SIG-M5 (cell line): ENCODE measurements at regions not wholly inside any gene's neighbourhood (a gene's known extent, or its start where the extent isn't known, plus 50 kb on each side); places are given as distances from the start of the nearest gene placed in this dataset.
"Not testable (repeated sequence)": the region's sequence is repeated elsewhere in the genome, so short reads cannot be mapped to it uniquely, and the experiment has no call there.

Experiments
- DNase-seq: peaks from one replicate; lab custom pipeline; 2025; lab: John Stamatoyannopoulos, UW

DNA sequence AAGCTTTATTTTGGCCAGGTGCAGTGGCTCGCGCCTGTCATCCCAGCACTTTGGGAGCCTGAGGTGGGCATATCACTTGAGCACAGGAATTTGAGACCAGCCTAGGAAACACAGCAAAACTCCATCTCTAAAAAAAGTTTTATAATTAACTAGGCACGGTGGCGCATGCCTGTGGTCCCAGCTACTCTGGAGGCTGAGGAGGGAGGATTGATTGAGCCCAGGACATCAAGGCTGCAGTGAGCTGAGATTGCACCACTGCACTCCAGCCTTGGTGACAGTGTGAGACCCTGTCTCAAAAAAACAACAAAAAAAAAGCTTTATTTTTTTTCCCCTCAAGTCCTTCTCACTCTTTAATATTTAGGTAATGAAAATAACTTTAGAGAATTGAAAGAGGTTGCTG lies 100.8 kb upstream of the CMC1 start:
- DNase-seq, result no peak

DNA sequence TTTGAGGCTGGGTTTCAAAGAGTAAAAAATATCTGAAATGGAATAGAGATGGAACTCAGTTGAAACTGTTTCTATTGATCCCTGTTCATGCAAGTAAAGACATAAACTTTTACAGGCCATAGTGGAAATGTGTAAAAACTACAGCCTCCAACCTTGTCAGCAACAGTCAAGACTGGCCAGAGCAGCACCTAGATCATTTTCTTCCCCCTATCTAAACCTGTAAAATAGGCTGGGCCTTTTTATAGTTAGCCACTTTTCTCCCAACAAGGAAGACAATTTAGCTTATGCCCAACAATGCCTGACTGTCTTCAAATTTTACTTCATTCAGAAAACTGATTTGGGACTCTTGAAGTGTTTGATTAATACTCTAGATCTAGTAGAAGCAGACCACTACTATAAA lies 91.5 kb upstream of the CMC1 start:
- DNase-seq, result no peak

DNA sequence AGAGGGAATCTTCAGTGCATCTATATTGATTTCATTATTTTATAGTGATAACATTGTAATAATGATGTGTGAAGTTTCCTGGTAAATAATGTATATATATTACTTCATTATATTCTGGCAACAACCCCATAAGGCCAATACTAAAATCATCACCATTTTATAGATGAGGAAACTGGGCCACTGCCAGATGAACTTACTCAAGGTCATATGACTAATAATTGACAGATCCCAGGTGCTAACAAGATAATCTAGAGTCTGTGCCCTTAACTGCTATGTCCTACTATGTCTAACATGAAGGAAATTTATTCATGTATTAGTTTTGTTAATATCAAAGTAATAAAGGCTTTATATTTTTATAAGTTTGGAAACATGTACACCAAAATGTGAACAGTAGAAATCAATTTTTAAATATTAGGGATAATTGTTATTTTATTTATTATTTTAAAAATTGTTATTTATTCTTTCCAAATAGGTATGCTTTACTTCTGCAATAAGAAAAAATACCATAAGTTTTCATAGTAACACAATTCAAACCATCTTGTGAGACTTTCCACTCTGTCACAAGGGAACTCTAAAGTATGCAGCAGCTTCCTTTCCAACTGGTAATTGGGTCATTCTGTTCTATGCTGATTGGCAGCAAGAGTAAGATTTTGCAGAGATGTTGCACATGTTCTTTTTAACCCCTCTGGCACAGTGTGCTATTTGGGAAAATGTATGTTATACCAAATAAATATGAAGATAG lies 90.8 kb upstream of the CMC1 start:
- DNase-seq, result no peak

DNA sequence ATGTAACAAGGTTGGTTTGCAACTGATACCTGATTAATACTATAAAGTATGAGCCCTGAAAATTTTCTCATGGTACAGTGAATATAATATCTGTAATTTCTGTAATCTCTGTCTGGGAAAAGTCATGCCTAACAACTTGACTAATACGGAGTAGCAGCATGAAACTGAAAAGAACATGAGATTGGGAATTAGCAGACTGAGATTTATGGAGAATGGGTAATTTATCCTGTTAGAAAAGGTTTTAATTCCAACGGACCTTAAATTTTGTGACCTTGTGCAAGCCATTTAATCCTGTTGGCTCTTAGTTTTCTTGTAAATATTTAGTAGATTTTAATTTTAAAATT lies 90.2 kb upstream of the CMC1 start:
- DNase-seq, result no peak

DNA sequence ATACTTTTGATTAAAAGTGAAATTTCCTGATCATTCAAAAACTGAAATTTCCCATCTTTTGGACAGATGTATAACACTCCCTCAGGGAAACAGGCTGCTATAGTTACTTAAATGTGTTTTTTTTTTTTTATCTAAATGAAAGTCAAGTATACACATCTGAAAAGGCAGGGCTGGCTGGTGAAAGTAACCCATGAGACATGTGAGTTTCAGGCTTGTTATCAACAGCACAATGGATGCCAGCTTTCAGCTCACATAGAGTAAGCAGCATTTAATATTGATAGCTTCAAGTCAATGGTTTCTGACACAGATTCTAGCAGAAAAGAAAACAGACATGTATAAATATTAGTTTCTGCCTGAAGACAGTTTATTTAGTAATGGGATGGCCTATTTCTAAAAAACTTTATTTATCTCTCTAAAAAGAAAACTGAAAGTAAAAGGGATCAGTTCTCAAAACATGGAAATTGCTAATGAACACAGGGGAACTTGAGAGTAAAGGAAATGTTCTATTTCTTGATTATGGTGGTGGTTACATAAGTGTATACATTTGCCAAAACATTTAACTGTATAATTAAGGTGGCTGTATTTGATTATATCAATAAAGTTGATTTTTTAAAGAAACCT lies 89.7 kb upstream of the CMC1 start:
- DNase-seq, result no peak

DNA sequence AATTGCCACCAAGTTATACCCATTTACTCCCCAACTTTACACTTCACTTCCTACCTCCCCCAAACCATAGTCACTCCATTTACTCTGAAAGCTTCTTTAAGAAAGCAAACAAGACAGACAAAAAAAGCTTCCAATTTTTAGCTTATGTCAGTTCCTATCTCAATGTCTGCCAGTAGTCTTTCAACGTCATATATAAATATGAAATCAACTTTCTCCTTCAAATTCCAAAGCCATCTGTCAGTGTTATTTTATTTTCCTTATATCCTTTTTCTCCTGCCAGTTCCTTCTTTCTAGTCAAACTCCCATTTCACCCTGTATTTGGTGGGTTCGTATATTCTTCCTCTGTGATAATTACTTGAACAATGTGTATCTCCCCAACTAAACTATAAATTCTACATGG lies 85.8 kb upstream of the CMC1 start:
- no peak for DNase-seq

DNA sequence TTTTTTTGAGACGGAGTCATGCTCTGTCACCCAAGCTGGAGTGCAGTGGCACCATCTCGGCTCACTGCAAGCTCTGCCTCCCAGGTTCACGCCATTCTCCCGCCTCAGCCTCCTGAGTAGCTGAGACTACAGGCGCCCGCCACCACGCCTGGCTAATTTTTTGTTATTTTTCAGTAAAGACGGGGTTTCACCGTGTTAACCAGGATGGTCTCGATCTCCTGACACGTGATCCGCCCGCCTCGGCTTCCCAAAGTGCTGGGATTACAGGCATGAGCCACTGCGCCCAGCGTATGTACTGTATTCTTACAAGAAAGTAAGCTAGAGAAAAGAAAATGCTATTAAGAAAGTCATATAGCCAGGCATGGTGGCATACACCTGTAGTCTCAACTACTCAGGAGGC lies 84.8 kb upstream of the CMC1 start:
- DNase-seq, result not testable (repeated sequence)

DNA sequence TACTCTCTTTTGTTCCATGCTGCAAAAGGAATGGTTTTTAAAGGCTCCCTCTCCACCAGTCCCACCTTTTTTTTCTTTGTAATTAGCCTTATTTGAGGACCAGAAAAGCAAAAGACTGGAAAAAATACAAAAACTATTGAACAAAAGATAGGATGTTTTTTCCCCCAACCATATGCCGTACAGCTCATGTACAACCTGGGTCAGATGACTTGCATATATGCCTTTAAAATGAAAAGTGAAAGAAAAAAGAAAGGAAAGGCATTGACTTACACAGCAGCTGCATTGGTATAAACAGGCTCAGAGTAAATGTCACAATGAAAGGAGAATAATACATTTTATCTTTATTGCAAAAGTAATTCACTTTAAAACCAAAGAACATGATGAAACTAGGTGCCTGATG lies 69.5 kb upstream of the CMC1 start:
- no peak for DNase-seq

DNA sequence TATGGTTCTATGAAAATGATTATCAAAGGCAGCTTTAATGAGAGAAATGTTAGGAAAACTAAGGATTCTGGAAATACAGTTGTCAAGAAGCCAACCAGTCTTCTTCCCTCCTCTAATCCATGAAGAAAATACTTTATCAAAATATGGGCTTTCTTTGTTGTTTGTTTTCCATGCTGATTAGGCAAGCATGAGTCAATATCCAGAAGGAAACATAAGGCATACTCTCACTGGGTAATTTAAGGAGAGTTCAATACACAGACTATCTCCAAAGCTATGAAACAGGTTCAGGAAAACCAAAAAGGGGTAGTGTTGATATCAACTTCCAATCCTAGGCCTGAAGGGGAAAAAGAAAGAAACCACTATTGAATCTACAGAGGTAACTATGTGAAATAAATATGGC lies 68.7 kb upstream of the CMC1 start:
- DNase-seq, result no peak

DNA sequence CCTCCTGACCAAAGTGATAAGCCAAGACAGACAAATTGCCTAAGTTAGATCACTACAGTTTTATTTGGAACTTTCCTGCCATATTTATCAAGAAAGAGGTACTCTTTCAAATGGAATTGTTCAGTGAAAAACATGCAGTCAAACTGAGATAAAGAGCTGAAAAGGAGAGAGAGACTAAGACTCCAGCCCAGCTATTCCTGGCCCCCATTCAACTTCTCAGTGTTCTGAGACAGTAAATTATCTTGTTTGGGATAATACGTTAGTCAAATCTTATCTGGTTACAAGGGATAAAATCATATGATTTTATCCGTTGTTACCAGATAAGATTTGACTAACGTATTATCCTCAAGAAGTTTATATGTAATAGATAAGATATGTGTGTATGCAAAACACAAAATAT lies 67.6 kb upstream of the CMC1 start:
- no peak for DNase-seq

DNA sequence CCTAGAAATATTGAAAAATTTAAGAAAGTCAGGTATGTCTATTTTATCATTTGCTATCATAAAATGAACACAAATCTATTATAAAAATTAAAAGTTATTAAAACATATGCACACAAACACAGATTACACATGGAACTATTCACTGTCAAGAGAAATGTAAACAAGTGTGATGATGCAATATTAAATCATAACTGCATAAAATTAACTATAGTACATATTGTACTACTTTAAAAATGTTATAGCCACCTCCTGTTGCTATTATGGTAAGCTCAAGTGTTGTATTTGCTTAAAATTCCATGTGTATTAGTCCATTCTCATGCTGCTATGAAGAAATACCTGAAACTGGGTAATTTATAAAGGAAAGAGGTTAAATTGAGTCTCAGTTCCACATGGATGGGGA lies 54.7 kb upstream of the CMC1 start:
- no peak for DNase-seq

DNA sequence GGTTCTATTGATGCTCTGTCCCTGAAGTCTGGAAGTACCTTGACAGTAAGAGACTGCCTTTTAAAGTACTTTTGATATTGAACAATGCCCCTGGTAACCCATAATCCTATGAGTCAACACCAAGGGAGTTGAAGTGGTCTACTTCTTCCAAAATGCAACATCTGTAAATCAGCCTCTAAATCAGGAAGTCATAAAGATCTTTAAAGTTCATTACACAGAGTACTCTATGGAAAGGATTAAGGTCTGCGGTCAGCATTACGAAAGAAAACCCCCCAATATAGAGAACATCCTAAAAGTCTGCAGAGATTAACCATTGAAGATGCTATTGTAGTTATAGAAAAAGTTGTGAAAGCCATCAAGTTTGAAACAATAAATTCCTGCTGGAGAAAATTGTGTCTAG lies 52.7 kb upstream of the CMC1 start:
- DNase-seq, result peak; percentile 5

DNA sequence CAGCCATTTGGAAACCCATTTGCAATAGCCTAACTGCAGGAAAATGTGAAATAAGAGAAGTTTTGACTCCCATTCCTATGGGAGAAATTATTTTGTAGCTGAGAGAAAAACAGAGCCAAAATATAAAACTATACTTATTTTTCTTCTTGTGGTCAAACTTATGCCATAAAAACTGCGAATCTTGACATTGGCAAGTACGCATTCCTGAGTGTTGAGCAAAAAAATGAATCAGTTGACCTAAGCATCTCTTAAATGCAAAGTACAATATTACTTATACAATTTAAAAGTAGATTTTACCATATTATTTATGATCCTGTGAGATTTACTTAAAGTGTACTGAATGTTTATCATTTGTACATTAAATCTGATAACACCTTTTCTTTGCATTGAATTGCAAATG lies 50.1 kb upstream of the CMC1 start:
- no peak for DNase-seq
